Stimulated activated CD8-positive, alpha-beta memory T cell treated with anti-CD3 and anti-CD28 coated beads, Interleukin-7, amount 100 ng/mL, for 1 hour (primary cell): ENCODE measurements at regions not wholly inside any gene's neighbourhood (a gene's known extent, or its start where the extent isn't known, plus 50 kb on each side); places are given as distances from the start of the nearest gene placed in this dataset.

Experiments
- DNase-seq, 2 donors: peaks; one replicate each; pipeline ENCODE4 v3.0.0-alpha.2; 2020; ENCODE audit warnings: low read depth in 2 of 2

DNA sequence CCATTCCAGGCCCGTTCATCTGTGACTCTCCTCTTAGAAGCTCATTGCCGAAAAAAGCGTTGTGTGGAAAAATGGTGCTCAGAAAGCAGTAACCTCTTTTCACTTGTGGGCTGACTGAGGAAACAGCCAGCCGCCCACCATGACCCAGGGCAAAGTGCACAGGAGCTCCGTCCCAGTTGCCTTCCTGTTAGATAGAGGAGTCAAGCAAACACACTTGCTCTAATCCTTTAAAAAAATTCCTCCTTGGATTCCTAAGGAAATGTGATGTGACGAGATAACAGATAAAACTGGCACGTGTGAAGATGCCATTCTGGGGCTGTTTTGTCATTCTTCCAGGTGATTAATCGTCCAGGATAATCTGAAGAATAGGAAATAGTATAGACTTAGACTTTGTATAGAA lies 396.8 kb upstream of the DDHD1 start:
- no peak for DNase-seq

- no peak for DNase-seq
Measured at GRCh38 chr14:53547593-53547992, 394.5 kb upstream of the DDHD1 start.

DNA sequence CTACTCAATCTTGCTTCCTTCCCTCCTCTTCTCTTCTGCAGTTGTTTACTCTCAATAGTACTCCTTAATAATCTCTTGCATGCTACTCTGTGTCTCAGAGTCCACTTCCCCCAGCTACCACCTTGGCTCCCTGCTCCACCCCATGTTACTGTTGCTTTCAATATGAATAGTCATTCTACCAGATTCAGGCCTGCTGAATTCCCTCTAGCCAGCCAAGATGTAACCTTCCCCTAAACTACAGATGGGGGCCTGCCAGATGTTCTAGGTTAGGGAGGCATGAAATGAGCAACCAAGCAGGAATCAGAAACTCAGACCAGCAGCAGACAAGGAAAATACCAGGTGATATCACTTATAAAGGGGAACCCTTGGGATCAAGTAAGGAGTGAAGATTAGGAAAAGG lies 392.1 kb upstream of the DDHD1 start:
- no peak for DNase-seq

DNA sequence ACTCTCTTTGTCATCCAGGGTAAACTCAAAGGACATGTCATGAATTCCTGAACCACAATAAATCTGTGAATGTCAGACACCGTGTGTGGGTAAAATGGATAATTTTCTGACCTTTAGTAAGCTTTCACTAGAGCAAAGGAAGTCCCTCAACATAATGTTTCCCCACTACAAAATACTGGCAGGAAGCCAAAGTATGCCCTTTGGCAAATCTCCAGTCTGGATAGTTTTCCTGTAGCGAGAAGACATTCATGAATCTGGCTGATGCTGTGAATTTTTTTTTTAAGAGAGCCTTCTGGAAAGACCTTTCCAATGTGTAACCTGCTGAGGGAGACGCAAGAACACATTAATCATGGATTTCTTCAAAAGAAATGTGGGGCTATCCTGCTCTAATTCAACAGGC lies 389.6 kb upstream of the DDHD1 start:
- DNase-seq = no peak

DNA sequence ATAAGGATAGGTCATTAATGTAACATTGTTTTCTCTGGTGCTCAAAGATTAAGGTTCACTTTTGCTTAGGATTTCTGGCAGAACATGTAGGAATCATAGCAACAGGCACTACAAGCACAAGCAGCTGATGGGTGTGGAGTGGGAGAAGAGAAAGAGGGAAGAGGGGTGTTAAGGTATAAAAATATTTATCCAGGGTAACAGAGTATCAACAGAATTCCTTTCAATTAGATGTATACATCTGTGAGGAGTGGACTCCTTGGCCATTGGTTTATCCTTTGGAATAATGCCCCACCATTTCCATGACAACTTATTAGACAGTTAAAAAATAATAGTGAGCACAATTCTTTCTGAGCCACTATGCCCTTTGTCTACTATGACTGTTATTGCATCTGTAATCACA lies 388.3 kb upstream of the DDHD1 start:
- DNase-seq = no peak

DNA sequence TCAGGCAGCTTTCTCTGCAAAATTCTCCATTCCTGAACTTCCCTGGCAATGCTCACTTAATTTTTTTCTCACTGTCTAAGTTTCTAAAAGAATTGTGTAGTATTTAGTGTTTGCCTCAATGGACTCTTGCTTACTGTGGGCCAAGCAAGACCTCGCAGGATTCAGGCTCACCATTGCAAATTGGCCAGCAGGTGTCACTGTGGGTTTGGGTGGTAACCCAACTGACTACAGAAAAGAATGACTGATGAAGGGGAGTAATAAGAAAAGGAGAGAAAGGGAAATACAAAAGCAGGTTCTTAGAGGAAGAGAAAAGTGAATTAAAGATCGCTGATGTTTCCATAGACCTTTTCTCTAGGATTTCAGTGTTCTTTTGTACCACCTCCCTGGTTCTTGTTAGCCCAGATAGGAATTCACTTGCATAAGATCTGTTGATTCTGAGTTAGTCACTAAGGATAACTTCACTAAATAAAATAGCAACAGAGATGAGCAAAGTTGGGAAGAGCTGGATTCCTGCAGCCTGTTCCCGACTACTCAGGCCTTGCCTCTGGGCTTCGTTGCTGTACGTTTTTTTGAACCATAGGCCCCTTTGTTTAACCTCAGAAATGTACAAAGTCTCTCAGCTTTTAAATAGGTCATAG lies 386.5 kb upstream of the DDHD1 start:
- peak in 1 of 2 donors; percentile 1 for DNase-seq

GRCh38 chr14:53538316-53538881 lies 385.3 kb upstream of the DDHD1 start:
- DNase-seq = no peak

DNA sequence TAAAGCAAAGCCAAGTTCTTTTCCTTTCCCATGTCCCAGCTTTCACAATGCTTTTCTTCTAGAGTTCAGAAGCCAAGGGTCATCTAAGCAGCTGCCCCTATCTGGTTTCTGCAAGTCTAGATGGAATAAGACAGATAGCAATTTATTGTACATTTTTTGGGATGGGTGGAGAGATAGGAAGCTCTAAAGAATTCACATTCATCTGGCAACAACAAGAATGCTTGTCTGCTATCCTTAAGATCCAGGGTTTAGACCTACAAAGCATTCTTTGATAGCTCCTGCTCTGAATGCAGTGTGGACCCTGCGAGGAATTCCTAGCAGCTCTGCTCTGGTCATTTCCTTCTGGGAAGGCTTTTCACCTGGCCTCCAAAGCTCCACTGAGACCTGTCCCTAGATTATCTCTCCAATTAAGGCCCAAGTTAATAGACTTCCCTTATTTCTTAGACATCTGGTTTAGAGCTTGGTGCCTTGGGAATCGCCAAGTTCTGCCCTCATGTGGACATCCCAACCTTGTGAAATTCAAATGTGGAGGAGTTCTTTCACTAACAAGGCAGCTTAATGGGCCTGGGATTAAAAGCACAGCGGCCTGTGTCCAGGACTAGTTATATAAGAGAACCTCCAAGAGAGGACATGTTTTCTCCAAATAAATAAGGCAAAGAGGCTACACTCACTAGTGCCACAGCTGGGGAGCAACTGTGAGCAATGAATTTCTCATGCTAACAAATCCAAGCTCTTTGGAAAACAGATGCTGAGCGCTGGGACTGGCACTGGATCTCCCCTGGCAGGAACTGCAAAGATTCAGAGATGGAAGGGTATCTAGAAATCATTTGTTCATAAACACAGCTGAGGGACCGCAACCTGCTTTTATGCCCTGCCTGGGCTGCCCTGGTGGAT lies 384.5 kb upstream of the DDHD1 start:
- DNase-seq = no peak

DNA sequence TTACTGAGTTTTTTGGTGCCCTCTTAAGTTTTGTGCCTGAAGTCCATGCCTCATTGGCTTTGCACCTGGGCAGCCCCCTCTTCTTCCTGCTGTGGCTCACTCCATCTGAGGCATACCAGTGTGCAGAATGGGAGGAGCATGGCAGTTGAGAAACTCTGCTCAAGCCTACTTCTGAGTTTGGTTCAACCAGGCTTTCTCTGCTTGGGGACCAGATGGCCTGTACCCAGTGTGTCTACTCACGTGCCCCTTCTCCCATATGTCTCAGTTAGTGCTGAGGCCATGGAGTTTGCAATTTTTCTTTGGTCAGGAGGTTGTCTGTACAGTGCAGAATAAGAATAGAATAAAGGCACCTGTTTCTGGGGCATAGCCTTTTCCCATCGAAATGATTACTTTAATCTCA lies 383.3 kb upstream of the DDHD1 start:
- DNase-seq = no peak

- no peak for DNase-seq
Measured at GRCh38 chr14:53534841-53535240, 381.7 kb upstream of the DDHD1 start.

DNA sequence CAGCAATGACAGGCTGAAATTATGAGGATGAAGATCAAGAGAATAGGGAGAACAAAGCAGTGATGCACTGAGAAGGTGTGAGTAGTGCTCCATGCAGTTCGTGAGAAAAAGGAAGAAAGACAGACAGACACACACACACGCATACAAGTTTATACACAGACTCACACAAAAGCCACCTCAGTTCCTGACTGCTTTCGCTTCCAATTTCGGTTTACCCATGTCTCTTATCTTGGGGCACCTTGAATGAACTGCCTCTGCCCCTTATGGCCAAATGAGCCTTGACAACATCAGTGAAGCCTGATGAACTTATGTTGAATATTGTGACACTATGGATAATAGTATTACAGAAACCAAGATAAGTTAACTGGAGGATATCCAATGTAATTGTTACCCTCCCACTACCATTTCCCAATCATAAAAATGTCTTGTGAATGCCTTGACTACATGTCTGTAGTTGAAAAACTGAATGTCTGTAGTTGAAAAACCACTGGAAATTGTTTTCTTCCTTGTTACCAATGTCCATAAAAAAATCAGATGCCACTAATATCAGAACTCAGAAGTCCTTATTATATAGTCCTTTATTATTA lies 380.4 kb upstream of the DDHD1 start:
- no peak for DNase-seq

GRCh38 chr14:53532853-53533252 lies 379.7 kb upstream of the DDHD1 start:
- no peak for DNase-seq

DNA sequence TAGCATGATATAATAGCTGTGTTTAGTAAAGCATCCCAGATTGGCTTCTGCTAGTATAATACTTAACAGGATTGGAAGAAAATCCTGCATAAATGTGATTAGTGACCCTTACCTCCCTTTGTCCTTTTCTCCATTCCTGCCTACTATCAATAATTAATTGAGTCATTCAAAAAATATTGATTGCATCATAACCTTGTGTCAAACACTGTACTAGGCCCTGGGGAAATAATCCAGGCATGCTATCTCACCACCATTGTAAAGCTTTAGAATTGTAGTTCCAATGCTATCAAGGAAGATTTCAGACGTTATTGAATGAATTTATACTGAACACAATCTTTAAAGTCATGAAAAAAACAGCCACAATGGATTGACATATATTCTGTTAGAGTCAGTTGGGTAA lies 378.6 kb upstream of the DDHD1 start:
- no peak for DNase-seq

- DNase-seq = no peak
Measured at GRCh38 chr14:53531156-53531555, 378.0 kb upstream of the DDHD1 start.

GRCh38 chr14:53529519-53529918 lies 376.4 kb upstream of the DDHD1 start:
- DNase-seq = no peak

DNA sequence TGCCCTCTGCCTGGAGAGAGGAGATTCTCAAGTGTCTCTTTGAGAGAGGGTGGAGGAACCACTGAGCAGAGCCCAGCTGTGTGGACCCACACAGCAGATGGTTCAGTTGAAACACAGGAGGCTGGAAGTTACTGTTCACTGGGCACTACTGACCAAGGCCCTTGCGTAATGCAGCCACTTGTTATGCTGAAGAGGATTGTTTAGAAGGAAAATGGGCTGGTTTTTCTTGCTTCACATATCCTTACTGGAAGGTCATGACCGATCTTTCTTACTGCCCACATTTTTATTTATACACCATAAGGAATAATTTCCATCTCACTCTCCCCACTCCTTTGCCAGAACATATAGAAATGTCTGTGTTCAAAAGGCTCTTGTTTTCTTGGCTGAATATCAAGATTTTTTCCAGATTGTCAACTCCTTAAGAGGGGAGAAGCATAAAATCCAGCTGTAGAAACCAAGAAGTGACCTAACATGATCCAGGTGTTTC lies 375.1 kb upstream of the DDHD1 start:
- no peak for DNase-seq

- DNase-seq = no peak
Measured at GRCh38 chr14:53526200-53526599, 373.1 kb upstream of the DDHD1 start.

DNA sequence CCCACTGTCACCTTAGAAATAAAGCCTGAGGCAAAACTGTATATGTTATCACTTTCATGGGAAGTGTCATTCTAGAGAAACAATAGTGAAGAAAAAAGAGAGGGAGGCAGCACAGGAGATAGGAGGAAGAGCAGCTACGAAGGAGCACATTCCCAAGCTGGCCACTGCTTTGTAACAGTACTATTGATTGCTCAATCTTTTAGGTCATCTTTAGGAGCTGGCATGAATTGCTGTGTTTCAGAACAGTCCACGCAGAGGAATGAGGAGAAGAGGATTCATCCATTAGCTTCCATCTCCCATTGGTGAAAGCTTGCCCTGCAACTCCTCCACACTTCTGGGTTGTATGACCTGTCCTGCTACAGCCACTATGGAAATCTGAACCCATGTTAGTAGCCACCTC lies 372.5 kb upstream of the DDHD1 start:
- no peak for DNase-seq

GRCh38 chr14:53524391-53524790 lies 371.3 kb upstream of the DDHD1 start:
- no peak for DNase-seq

GRCh38 chr14:53523226-53523625 lies 370.1 kb upstream of the DDHD1 start:
- DNase-seq = no peak

DNA sequence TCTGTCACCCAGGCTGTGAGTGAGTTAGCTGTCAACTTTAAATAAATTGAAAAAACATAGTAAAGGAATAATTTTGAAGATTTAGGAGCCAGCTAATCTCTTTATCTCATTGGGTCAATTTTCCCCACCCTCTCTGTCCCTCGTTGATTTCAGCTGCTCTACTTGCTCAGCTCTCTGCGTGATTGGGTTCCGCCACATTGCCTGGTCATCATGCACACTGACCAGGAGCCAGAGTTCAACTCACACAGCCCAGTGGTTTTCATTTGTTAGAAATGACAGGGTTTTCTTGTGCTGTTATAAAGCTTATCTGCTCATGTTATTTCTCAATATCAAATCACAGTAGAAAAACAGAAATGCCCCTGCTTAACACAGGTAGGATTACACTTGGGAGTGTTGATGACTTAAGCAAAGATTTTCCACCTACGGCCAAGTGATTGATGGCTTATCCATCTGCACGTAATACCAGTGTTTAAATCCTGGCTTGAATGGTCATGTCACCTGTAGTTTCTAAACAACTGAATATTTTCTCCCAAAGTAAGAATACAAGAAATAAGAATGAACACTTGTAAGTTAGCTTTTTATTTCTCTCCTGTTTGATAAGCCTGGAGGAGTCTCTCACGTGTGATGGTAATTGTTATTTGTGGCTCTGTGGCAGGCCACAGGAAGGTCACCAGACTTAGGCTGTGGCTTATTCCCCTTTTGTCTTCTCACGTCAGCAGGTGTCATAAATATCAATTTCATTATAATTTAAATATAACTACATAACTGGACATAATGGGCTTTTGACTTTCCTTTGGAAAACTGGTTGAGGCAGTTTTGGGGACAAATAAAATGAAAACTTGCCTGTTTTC lies 367.2 kb upstream of the DDHD1 start:
- no peak for DNase-seq

GRCh38 chr14:53519137-53519536 lies 366.0 kb upstream of the DDHD1 start:
- DNase-seq = no peak
